ENCODE measurements at regions not wholly inside any gene's neighbourhood (a gene's known extent, or its start where the extent isn't known, plus 50 kb on each side); places are given as distances from the start of the nearest gene placed in this dataset.

DNA sequence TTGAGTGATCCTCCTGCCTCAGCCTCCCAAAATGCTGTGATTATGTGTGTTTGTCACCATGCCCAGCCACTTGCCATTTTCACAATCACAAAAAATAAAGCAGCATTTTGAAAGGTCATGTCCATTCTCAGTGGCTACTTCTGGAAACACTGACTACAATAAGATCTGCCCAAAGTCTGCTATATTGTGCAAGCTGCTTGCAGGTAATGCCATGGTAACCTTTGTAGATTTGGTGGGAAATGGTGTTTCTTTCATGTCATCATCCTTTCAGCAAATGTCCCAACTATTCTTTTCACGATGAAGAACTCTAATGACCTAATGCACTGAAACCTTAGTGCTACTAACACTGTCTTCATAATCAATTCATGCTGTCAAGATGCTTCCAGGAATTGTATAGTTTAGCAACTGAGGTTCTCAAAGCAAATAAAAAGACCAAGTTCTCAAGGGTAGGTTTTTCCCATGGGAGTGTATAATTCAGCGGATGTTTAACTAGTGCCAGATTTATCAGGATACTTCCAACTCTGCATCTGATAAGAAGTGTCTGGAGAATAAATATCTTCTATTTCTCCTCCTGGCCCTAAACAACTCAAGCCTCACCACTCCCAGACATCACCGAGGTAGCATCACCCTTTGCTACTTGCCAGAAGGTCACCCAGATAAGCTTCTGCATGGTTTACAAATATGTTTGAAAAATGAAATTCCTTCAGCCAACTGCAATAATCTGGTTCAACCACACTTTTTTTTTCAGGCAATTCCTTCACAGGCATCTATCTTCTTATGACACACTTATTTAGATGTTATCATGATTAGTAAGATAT lies 132.0 kb upstream of the ZC3H11B start:
- TF ChIP-seq, protein P1, sequence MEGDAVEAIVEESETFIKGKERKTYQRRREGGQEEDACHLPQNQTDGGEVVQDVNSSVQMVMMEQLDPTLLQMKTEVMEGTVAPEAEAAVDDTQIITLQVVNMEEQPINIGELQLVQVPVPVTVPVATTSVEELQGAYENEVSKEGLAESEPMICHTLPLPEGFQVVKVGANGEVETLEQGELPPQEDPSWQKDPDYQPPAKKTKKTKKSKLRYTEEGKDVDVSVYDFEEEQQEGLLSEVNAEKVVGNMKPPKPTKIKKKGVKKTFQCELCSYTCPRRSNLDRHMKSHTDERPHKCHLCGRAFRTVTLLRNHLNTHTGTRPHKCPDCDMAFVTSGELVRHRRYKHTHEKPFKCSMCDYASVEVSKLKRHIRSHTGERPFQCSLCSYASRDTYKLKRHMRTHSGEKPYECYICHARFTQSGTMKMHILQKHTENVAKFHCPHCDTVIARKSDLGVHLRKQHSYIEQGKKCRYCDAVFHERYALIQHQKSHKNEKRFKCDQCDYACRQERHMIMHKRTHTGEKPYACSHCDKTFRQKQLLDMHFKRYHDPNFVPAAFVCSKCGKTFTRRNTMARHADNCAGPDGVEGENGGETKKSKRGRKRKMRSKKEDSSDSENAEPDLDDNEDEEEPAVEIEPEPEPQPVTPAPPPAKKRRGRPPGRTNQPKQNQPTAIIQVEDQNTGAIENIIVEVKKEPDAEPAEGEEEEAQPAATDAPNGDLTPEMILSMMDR (conservative IDR thresholded peaks at IDR 0.05; ENCODE audit: control insufficient read depth, insufficient read depth, low read depth, low read length) = no peak
- peak; percentile 5 for DNase-seq (ENCODE audit: low read depth)
- no peak overlapping the region for H3K4me3 ChIP-seq (ENCODE audit: control insufficient read depth, low read depth, low read length)

DNA sequence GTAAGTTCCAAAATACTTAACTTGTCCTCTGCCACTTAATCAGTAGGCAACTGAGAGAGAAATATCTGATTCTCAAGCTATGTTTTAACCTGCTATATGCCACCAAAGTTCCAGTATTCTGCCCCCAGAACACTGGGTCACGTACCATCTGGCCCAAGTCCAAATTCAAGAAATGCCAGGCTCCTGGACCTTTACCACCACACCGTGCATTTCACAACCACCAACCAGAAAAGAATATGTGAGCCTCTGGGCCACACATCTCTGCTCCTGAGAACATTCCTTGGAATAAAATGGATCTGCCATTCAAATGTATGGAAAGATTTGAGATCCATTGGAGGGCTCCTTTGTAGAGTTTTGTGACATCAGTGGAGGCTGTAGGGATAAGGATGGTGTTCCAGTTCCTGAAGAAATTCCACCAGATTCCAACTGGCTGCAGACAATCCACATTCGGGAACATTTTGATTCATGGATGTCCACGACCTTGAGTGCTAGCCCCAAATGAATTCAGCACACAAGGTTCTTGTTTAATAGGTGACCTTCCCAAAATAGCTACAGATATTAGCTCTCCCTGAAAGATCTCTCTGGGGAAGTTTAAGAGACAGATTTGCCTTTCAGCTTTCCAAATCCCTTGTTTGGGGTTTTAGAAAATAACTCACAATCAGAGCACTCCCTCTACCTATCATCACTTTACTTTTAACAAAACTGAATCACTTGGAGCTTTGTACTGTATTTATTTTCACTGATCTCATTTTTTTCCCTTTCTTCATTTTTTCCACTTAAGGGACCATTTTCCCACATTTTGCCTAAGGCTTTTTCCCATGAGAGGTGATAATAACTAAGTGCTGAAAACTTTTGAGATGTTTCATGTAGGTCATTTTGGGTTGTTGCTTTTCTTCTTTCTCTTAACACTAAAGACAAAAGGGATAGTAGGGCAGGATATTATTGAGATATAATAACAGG lies 128.4 kb upstream of the ZC3H11B start:
- TF ChIP-seq, protein P1 (conservative IDR thresholded peaks at IDR 0.05; ENCODE audit: control insufficient read depth, insufficient read depth, low read depth, low read length) = no peak
- no peak for DNase-seq (ENCODE audit: low read depth)
- H3K4me3 ChIP-seq (ENCODE audit: control insufficient read depth, low read depth, low read length) = no peak overlapping the region

DNA sequence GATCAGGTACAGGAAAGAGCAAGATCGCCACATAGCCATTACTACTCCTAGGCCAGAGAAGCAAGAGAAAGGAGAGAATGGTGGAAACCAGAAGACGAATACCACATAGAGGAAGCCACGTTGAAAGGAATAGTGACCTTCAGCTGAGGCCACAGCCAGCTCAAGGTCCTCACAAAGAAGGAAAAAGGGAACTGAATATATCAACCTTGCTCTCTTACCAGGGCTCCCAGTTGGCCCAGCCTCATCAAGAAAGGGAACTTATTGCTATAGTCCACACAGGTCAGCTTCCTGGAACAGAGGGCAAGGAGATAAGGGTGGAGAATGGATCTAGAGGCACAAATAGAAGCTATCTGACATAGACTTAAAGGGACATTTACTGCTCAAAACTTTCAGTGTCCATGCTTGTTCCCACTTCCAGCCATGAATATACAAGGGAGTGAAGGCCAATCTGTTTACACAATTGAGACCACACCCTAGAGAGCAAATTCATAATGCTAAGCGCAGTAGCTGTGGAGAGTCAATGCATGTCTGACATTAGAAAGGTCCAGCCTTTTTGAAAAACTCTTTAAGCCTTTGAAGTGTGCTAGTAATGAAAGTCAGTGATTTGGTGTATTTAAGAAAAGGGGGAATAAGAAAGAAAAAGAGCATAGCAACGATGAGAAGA lies 120.7 kb upstream of the ZC3H11B start:
- no peak for DNase-seq (ENCODE audit: low read depth)
- H3K4me3 ChIP-seq (ENCODE audit: control insufficient read depth, low read depth, low read length) = no peak overlapping the region
- TF ChIP-seq, protein P1 (conservative IDR thresholded peaks at IDR 0.05; ENCODE audit: control insufficient read depth, insufficient read depth, low read depth, low read length) = no peak

DNA sequence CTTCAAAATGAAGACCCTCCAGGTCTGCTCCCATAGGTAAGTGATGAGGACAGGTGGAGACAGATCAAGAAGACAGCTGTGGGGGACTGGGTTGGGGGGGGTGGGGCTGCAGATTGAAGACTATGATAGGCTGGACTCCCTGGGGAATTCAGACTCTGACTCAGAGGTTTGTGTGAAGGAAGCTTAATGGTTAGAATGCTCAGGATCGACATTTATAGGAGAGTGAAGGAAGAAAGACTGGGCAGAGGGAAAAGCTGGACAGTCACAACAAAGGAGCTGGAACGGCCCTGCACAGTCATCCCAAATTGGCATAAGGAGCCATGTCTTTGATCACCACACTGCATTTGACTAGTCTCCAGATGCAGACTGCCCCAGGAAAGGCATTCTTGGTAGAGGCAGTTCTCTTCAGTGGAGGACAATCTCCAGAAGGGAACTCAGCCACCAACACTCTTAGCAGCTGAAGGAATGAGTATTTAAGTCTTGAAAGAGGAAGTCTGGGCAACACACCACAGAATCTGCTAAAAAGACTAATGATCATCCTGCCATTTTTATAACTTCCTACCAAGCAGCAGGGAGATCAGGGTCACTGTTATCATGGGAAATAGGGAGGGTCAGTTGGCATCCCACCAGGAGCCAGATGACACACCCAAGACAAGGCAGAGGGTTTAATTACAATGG lies 120.0 kb upstream of the ZC3H11B start:
- DNase-seq (ENCODE audit: low read depth) = peak; percentile 4
- TF ChIP-seq, protein P1 (conservative IDR thresholded peaks at IDR 0.05; ENCODE audit: control insufficient read depth, insufficient read depth, low read depth, low read length) = no peak
- H3K4me3 ChIP-seq (ENCODE audit: control insufficient read depth, low read depth, low read length) = no peak overlapping the region

DNA sequence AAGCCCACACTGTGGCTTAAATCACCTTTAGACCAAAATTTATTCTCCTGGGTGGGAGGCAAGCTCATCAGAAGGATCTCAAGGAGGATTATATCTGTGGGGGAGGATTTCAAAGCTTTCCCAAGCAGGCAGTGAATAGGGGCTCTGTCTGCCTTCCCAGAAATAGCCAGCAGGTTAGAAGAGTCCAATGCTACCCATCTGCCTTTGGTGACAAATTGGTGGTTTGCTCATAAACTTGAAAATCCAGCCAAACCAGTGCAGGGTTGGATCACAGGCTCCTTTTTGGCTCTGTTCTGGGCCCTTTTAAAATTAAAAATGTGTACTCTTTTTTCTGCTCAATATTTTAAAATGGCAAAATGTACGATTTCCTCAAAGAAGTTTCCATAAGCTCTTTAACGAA lies 118.9 kb upstream of the ZC3H11B start:
- TF ChIP-seq, protein P1 (conservative IDR thresholded peaks at IDR 0.05; ENCODE audit: control insufficient read depth, insufficient read depth, low read depth, low read length) = no peak
- DNase-seq (ENCODE audit: low read depth) = no peak
- no peak overlapping the region for H3K4me3 ChIP-seq (ENCODE audit: control insufficient read depth, low read depth, low read length)
